SKM-1 (cell line): ENCODE measurements at regions not wholly inside any gene's neighbourhood (a gene's known extent, or its start where the extent isn't known, plus 50 kb on each side); places are given as distances from the start of the nearest gene placed in this dataset.

Experiments
- DNase-seq: peaks from one replicate; lab custom pipeline; 2025; ENCODE audit not compliant: unreplicated experiment; lab: John Stamatoyannopoulos, UW

GRCh38 chr3:162170581-162170980 is 674.0 kb downstream of the OTOL1 start:
- DNase-seq: no peak

DNA sequence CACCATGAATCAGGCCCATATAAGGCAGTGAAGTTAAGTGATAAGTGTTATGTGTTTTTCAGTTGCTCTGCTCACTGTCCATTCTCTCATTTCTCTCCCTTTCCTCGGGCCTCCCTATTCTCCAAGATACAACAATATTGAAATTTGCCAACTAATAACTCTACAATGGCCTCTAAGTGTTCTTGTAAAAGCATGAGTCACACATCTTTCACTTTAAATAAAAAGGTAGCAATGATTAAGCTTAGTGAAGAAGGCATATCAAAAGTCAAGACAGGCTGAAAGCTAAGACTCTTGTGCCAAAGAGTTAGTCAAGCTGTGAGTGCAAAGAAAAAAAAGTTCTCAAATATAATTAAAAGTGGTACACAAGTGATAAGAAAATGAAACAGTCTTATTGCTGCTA is 675.4 kb downstream of the OTOL1 start:
- DNase-seq: no peak

- DNase-seq: no peak
These were observed 678.5 kb downstream of the OTOL1 start for GRCh38 chr3:162175145-162175544.

DNA sequence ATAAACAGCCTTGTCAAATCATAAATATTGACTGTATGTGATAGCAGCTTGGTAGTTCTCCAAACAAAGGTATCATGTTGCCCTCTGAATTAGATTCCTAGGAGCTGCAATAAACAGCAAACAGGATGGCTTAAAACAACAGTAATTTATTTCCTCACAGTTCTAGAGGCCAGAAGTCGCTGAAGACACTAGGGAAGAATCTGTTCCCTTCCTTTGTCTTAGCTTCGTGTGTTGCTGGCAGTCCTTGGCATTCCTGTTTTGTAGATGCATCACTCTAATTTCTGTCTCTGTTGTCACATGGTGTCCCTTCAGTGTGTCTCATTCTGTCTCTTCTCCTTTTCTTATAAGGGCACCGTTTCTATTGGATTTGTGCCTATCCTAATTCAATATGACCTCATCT is 679.3 kb downstream of the OTOL1 start:
- no peak for DNase-seq

DNA sequence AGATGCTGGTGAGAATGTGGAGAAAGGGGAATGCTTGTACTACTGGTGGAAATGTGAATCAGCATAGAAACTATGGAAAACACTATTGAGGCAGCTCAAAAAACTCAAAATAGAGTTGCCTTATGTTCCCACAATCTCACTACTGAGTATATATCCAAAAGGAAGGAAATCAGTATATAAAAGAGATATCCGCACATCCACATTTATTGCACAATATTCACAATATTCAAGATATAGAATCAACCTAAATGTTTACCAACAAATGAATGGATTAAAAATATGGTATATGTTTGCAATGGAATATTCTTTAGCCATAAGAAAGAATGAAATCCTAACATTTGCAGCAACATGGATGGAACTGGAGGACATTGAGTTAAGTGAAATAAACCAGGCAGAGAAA is 686.8 kb downstream of the OTOL1 start:
- DNase-seq: no peak

GRCh38 chr3:162192340-162193029 is 695.9 kb downstream of the OTOL1 start:
- no peak for DNase-seq

- DNase-seq: no peak
These were observed 696.8 kb downstream of the OTOL1 start for GRCh38 chr3:162193148-162194095.

DNA sequence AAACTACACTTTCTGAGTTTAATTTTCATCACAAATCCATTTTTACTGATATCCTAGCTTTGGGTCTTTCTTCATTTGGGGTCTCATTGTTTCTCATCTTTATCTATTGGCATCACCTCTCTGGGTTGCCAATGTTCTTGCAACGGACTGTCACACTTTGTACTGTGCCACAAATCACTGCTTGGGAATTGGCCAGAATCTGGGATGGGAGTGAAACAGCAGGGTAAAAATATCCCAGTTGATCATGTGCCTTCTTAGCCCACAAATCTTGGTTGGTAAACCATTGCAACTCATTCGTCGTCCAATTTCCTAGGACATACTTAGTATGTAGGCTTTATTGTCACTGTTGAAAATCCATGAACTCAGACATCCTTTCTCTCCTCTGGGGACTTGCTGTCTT is 698.5 kb downstream of the OTOL1 start:
- no peak for DNase-seq

- no peak for DNase-seq
These were observed 700.4 kb downstream of the OTOL1 start for GRCh38 chr3:162196964-162197363.

- no peak for DNase-seq
These were observed 704.2 kb downstream of the OTOL1 start for GRCh38 chr3:162200836-162201235.

DNA sequence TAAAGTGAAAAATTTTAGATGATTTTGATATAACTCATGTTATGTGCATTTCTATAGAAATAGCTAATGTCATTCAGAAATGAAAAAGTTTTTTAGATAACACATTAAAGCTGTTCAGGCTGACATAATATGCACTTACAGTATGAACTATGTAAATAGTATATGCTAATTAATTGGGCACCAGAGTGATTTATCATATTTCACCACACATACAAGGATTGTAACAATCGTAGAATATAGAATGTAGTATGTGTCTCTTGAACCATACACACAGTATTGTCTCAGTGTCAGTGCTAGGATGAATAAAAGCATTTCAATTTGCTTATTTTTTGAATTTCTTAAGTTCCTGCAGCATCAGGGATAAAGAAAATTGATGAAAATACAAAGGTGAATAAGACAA is 710.0 kb downstream of the OTOL1 start:
- DNase-seq: no peak

DNA sequence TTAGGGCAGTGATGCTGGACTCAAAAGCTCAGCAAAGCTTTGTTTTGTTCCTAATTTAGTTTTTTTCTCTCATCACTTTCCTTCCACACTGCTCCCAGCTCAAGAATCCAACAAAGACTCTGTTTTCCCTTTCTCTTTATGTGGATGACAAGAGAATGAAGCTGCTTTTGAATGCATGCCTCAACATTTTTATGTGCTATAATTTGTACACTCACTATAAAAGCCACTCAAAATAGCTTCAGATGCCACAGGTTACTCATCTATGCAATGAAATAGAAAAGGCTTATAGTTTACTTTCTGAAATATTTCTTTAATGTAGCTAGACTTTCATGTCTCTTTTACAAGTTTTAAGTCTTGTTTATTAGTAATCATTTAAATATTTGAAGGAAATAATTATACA is 714.9 kb downstream of the OTOL1 start:
- no peak for DNase-seq

GRCh38 chr3:162213196-162213595 is 716.6 kb downstream of the OTOL1 start:
- DNase-seq: no peak

GRCh38 chr3:162213956-162214355 is 717.3 kb downstream of the OTOL1 start:
- no peak for DNase-seq

DNA sequence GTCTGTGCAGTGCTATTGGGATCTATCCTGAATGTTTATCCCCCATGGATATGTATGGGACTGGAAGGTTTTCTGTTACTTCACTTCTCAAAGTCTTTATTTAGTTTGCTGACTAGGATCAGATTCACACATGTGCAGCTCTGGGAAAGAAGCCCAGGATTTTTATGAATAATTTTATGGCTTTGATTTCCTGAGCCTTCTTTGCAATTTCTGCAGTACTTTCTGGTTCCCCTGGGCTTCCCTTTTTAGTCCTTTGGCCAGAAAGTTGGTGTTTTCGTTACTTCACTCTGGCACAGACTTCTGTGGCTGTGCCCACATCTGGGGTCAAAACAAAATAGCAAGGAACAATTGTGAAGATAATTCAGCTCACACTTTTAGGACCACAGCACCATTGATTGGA is 721.0 kb downstream of the OTOL1 start:
- no peak for DNase-seq

DNA sequence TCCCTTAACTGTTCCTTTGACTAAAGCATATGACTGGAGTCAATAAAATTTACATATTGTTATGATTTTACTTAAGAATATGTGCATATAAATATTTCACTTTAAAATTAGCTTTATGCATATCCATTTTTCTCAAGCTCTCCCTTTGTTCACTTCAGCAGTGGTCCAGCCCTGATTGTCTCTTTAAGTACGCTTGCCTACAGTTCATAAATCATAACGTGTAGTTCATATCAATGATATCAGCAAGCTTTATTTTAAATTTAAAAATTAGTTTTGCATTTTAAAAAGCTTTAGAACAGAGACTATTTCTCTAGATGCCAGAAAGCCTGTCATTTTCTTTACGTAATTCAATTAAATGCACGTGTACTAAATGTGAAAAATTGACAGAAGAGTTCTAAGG is 721.9 kb downstream of the OTOL1 start:
- no peak for DNase-seq

- no peak for DNase-seq
These were observed 728.1 kb downstream of the OTOL1 start for GRCh38 chr3:162224746-162225145.

GRCh38 chr3:162236949-162237348 is 740.3 kb downstream of the OTOL1 start:
- no peak for DNase-seq

- DNase-seq: no peak
These were observed 754.2 kb downstream of the OTOL1 start for GRCh38 chr3:162250782-162251181.

DNA sequence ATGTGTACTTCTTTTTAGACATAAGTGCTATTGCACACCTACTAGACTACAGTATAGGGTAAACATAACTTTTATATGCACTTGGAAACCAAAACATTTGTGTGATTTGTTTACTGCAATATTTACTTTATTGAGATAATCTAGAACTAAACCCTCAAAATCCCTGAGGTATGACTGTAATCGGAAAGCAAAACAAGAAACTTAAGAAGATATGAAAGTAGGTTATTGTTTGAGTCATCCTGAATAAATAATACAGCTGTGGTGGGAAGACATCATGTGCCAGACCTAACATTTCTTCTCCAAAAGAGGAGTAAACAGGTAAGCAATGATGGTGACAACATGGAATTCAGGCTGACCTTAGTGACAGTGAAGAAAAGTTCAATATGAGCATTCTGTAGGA is 765.5 kb downstream of the OTOL1 start:
- DNase-seq: no peak

GRCh38 chr3:162263596-162263995 is 767.0 kb downstream of the OTOL1 start:
- DNase-seq: no peak
